Endothelial cell of umbilical vein (primary cell): ENCODE measurements at regions not wholly inside any gene's neighbourhood (a gene's known extent, or its start where the extent isn't known, plus 50 kb on each side); places are given as distances from the start of the nearest gene placed in this dataset.

ENCODE experiments used
- BruUV-seq: library from RNA; stranded (reverse); fragments of 400-500 nt; replicated peaks from 2 replicates; lab custom pipeline; 2021; lab: Mats Ljungman, UMichigan
- CTCF ChIA-PET: fragments of 300-600, 350-600 bp; sonication (Branson Sonifier 250); formaldehyde crosslinking; loops from one replicate; lab custom pipeline; 2021; ENCODE audit warnings: antibody characterized with exemption, inconsistent platforms; lab: Charles Lee
- POLR2A ChIA-PET: fragments of 300-600, 350-600 bp; sonication (Branson Sonifier 250); formaldehyde crosslinking; loops from one replicate; lab custom pipeline; 2021; ENCODE audit warnings: antibody characterized with exemption, inconsistent platforms; lab: Charles Lee
- DNase-seq: peaks from one replicate; pipeline ENCODE4 v3.0.0-alpha.2; 2011; ENCODE audit warnings: low read depth, low spot score
- FAIRE-seq: peaks from 2 replicates; lab custom pipeline; 2011; peaks lifted over from hg19 to GRCh38; lab: Jason Lieb, UNC
- H2AFZ ChIP-seq: 2 replicates; pipeline ENCODE4 v1.6.0; 2012; ENCODE audit warnings: low read depth, low read length, control low read depth, inconsistent platforms
- H3K27ac ChIP-seq: 2 replicates; pipeline ENCODE4 v1.5.1; 2011; ENCODE audit warnings: low read depth, mild to moderate bottlenecking, control low read depth, low read length, moderate library complexity; ENCODE audit not compliant: insufficient read depth
- H3K27me3 ChIP-seq, 2 experiments: 2 replicates each; pipeline versions ENCODE4 v1.6.0 to v1.6.1; 2011; ENCODE audit warnings: low read length in 2 of 2, mixed read lengths in 1 of 2; ENCODE audit not compliant: control insufficient read depth in 2 of 2, insufficient read depth in 2 of 2
- H3K36me3 ChIP-seq, 2 experiments: 2 replicates in 1 of 2; 3 replicates in 1 of 2; pipeline ENCODE4 v1.5.1; 2011; ENCODE audit warnings: low read length in 2 of 2, mild to moderate bottlenecking in 1 of 2, moderate library complexity in 1 of 2; ENCODE audit not compliant: control insufficient read depth in 2 of 2, insufficient read depth in 2 of 2; ENCODE audit errors: extremely low read depth in 1 of 2
- H3K4me1 ChIP-seq: 3 replicates; pipeline ENCODE4 v1.5.1; 2011; ENCODE audit warnings: mild to moderate bottlenecking, low read length; ENCODE audit not compliant: control insufficient read depth, insufficient read depth; ENCODE audit errors: extremely low read depth
- H3K4me2 ChIP-seq: 2 replicates; pipeline ENCODE4 v1.6.1; 2011; ENCODE audit warnings: low read length, control low read depth, mixed read lengths; ENCODE audit not compliant: insufficient read depth
- H3K4me3 ChIP-seq, 3 experiments: fragments of 200-600 bp in 1 of 3; sonication (generic), shearing (Covaris generic) in 1 of 3; replicated peaks in 1 of 3; 2 replicates each; pipeline ENCODE4 v1.5.1; 2011 to 2016; ENCODE audit warnings: control low read depth in 3 of 3, low read length in 3 of 3, mild to moderate bottlenecking in 2 of 3, inconsistent platforms in 1 of 3, low read depth in 1 of 3, moderate library complexity in 1 of 3; ENCODE audit not compliant: insufficient read depth in 1 of 3
- H3K79me2 ChIP-seq: 2 replicates; pipeline ENCODE4 v1.6.0; 2012; ENCODE audit warnings: low read length, inconsistent platforms; ENCODE audit not compliant: control insufficient read depth, insufficient read depth
- H3K9ac ChIP-seq: replicated peaks from 2 replicates; pipeline ENCODE3; 2011; ENCODE audit warnings: low read length, control low read depth; ENCODE audit not compliant: insufficient read depth; ENCODE audit errors: extremely low read depth
- H3K9me1 ChIP-seq: replicated peaks from 3 replicates; pipeline ENCODE4 v1.6.0; 2011; ENCODE audit warnings: mild to moderate bottlenecking, low read length; ENCODE audit not compliant: control insufficient read depth, insufficient read depth; ENCODE audit errors: extremely low read depth
- H3K9me3 ChIP-seq: replicated peaks from 2 replicates; pipeline ENCODE4 v1.5.1; 2012; ENCODE audit warnings: low read length, inconsistent platforms; ENCODE audit not compliant: control insufficient read depth, insufficient read depth
- H4K20me1 ChIP-seq: replicated peaks from 2 replicates; pipeline ENCODE3; 2011; ENCODE audit warnings: mild to moderate bottlenecking, low read length; ENCODE audit not compliant: control insufficient read depth, insufficient read depth; ENCODE audit errors: extremely low read depth
- EZH2 ChIP-seq: IDR thresholded peaks from 2 replicates; pipeline ENCODE4 v1.6.1; 2012; ENCODE audit warnings: borderline replicate concordance, low read depth, mild to moderate bottlenecking, moderate library complexity, low read length, inconsistent platforms; ENCODE audit not compliant: severe bottlenecking
- FOS ChIP-seq: IDR thresholded peaks from 2 replicates; pipeline ENCODE4 v1.6.1; 2011; ENCODE audit warnings: mild to moderate bottlenecking, low read length, moderate library complexity, borderline replicate concordance; ENCODE audit not compliant: insufficient read depth
- GATA2 ChIP-seq: IDR thresholded peaks from 2 replicates; pipeline ENCODE4 v1.7.0; 2011; ENCODE audit warnings: low read depth, mild to moderate bottlenecking, moderate library complexity, mixed read lengths, low read length; ENCODE audit not compliant: insufficient read length, insufficient read depth
- JUN ChIP-seq: IDR thresholded peaks from 2 replicates; pipeline ENCODE4 v1.6.1; 2011; ENCODE audit warnings: borderline replicate concordance, low read depth; ENCODE audit not compliant: insufficient read length, insufficient read depth
- MAX ChIP-seq: IDR thresholded peaks from 2 replicates; pipeline ENCODE4 v1.6.1; 2011; ENCODE audit not compliant: insufficient read depth, insufficient read length
- MYC ChIP-seq: IDR thresholded peaks from one replicate; pipeline ENCODE4 v1.6.1; 2011; ENCODE audit warnings: mild to moderate bottlenecking, low read depth, low read length
- POLR2A ChIP-seq: IDR thresholded peaks from 2 replicates; pipeline ENCODE4 v1.6.1; 2012; ENCODE audit warnings: low read depth, mild to moderate bottlenecking, control low read depth, low read length
- POLR2AphosphoS5 ChIP-seq: IDR thresholded peaks from 2 replicates; pipeline ENCODE4 v1.6.1; 2012; ENCODE audit warnings: low read depth, mild to moderate bottlenecking, control low read depth, low read length, moderate library complexity; ENCODE audit not compliant: insufficient read depth
- dilution Hi-C: fragments of 300-500 bp; cut with MboI; formaldehyde crosslinking; loops from one replicate; pipeline ENCODE4 v1.15.0; 2019; ENCODE audit warnings: low sequenced_read_pairs; ENCODE audit not compliant: extremely low pct_ligation_motif_present
- intact Hi-C: fragments of 100-400 bp; cut with micrococcal nuclease; formaldehyde crosslinking; loops from one replicate; pipeline ENCODE4 v1.10.0; 2022
- TF ChIP-seq, protein P1 (sequence below), 2 donors: IDR thresholded peaks; 1 replicate in 1 of 2; 2 replicates in 1 of 2; pipeline ENCODE4 v1.5.1; 2011; ENCODE audit warnings: low read length in 2 of 2, mild to moderate bottlenecking in 2 of 2, moderate library complexity in 2 of 2, control low read depth in 1 of 2, inconsistent platforms in 1 of 2, low read depth in 1 of 2; ENCODE audit not compliant: insufficient read depth in 1 of 2; ENCODE audit errors: extremely low read depth in 1 of 2

DNA sequence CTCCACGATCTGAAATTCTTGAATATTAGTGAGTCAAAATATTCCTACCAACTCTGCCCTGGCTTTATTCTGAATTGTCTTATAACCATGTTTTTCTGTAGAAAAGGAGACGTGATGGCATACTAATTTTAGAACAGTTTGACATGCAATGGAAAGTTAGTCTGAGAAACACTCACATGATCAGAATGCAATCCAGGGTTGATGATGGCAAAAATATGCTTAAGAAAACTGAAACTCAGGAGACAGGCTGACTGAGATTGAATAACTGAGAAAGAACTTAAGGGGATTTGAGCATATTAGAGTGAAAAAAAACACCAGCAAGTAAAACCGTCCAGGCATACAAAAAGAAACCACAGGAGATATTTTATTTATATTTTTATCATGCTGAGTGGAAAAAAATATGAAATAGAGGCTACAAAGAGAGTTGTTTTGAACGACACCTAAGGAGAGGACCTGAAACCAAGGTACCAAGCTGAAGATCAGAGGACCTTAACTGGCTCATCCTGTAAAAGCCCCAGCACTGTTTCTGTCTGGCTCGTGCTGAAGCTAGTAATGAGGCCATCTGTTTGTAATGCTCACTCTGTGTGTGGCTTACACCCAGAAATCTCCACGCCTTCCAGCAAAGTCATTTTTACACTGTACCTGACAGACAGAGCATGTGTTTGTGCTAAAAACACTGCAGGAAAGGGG lies 437.2 kb upstream of the PKDCC start:
- ChIA-PET CTCF (interaction anchor here (0.6 kb wide), 1 partner anchor 638 kb away, joined by 3 read pairs; no protein-coding TSS in a partner anchor), POLR2A (no interaction called here)
- no TSS peak for BruUV-seq
- H3K36me3 ChIP-seq: no peaks in the 10 kb centered on the region
- no peaks in the 10 kb centered on the region for H4K20me1 ChIP-seq
- H3K79me2 ChIP-seq: no peaks in the 10 kb centered on the region
- dilution Hi-C loops: no loop called here
- H3K27me3 ChIP-seq: no peaks in the 10 kb centered on the region
- no peaks in the 10 kb centered on the region for H3K9me3 ChIP-seq
- H3K9ac ChIP-seq: no peak overlapping the region
- intact Hi-C loops: no loop called here
- FAIRE-seq: no peak
- no peak overlapping the region for H3K4me2 ChIP-seq
- no peak overlapping the region for H3K4me3 ChIP-seq
- H2AFZ ChIP-seq: no peak overlapping the region
- TF ChIP-seq MYC (no peak), MAX (no peak), JUN (no peak), POLR2A (no peak), POLR2AphosphoS5 (no peak), GATA2 (no peak), EZH2 (no peak), FOS (no peak)
- TF ChIP-seq, protein P1, sequence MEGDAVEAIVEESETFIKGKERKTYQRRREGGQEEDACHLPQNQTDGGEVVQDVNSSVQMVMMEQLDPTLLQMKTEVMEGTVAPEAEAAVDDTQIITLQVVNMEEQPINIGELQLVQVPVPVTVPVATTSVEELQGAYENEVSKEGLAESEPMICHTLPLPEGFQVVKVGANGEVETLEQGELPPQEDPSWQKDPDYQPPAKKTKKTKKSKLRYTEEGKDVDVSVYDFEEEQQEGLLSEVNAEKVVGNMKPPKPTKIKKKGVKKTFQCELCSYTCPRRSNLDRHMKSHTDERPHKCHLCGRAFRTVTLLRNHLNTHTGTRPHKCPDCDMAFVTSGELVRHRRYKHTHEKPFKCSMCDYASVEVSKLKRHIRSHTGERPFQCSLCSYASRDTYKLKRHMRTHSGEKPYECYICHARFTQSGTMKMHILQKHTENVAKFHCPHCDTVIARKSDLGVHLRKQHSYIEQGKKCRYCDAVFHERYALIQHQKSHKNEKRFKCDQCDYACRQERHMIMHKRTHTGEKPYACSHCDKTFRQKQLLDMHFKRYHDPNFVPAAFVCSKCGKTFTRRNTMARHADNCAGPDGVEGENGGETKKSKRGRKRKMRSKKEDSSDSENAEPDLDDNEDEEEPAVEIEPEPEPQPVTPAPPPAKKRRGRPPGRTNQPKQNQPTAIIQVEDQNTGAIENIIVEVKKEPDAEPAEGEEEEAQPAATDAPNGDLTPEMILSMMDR (IDR thresholded peaks at IDR 0.05; ENCODE audit: extremely low read depth in 1 of 2, insufficient read depth in 1 of 2, low read depth in 1 of 2, low read length in 2 of 2): no peak
- no peaks in the 10 kb centered on the region for H3K9me1 ChIP-seq
- H3K27ac ChIP-seq: no peak overlapping the region
- no peak for DNase-seq
- no peaks in the 10 kb centered on the region for H3K4me1 ChIP-seq
